Osteocyte (in vitro differentiated cells): ENCODE measurements at regions not wholly inside any gene's neighbourhood (a gene's known extent, or its start where the extent isn't known, plus 50 kb on each side); places are given as distances from the start of the nearest gene placed in this dataset.

Experiments
- DNase-seq: peaks from one replicate; pipeline ENCODE4 v3.0.0; 2021; ENCODE audit warnings: mixed read lengths; ENCODE audit not compliant: unreplicated experiment; ENCODE audit errors: extremely low spot score
- H3K27ac Mint-ChIP-seq: one replicate; pipeline ENCODE4 v1.8.0; 2021; ENCODE audit warnings: mild to moderate bottlenecking, mixed read lengths; ENCODE audit not compliant: unreplicated experiment
- H3K27me3 Mint-ChIP-seq: one replicate; pipeline ENCODE4 v1.8.0; 2021; ENCODE audit warnings: mixed read lengths; ENCODE audit not compliant: unreplicated experiment
- H3K36me3 Mint-ChIP-seq: one replicate; pipeline ENCODE4 v1.8.0; 2021; ENCODE audit warnings: mixed read lengths; ENCODE audit not compliant: unreplicated experiment
- H3K4me1 Mint-ChIP-seq: one replicate; pipeline ENCODE4 v1.8.0; 2021; ENCODE audit warnings: mixed read lengths; ENCODE audit not compliant: unreplicated experiment
- H3K4me3 Mint-ChIP-seq: one replicate; pipeline ENCODE4 v1.8.0; 2021; ENCODE audit warnings: mild to moderate bottlenecking, moderate library complexity, mixed read lengths; ENCODE audit not compliant: unreplicated experiment
- H3K9me3 Mint-ChIP-seq: one replicate; pipeline ENCODE4 v1.8.0; 2021; ENCODE audit warnings: mixed read lengths; ENCODE audit not compliant: unreplicated experiment
- CTCF ChIP-seq: fragments of 200-600 bp; sonication (generic); IDR thresholded peaks from 2 replicates; pipeline ENCODE4 v1.5.0; 2021; ENCODE audit warnings: antibody characterized with exemption, mild to moderate bottlenecking, moderate library complexity

GRCh38 chr5:29994519-29994918, 1199.0 kb upstream of the CDH6 start:
- Mint-ChIP-seq H3K4me1 (no peaks in the 10 kb centered on the region), H3K27me3 (peaks cover 74% of the 10 kb centered on the region), H3K4me3 (no peak overlapping the region), H3K27ac (no peak overlapping the region), H3K9me3 (no peaks in the 10 kb centered on the region), H3K36me3 (peaks cover 2% of the 10 kb centered on the region)
- DNase-seq, result no peak
- no peak for TF ChIP-seq CTCF

GRCh38 chr5:29993286-29993685, 1200.2 kb upstream of the CDH6 start:
- no peaks in the 10 kb centered on the region for H3K4me1 Mint-ChIP-seq
- no peak for DNase-seq
- no peak overlapping the region for H3K4me3 Mint-ChIP-seq
- no peak for TF ChIP-seq CTCF
- no peak overlapping the region for H3K27ac Mint-ChIP-seq
- H3K36me3 Mint-ChIP-seq, result peaks cover 2% of the 10 kb centered on the region
- no peaks in the 10 kb centered on the region for H3K9me3 Mint-ChIP-seq
- peaks cover 75% of the 10 kb centered on the region for H3K27me3 Mint-ChIP-seq

GRCh38 chr5:29992248-29992647, 1201.2 kb upstream of the CDH6 start:
- H3K4me1 Mint-ChIP-seq, result no peaks in the 10 kb centered on the region
- no peak for TF ChIP-seq CTCF
- H3K27me3 Mint-ChIP-seq, result peaks cover 77% of the 10 kb centered on the region
- DNase-seq, result no peak
- H3K4me3 Mint-ChIP-seq, result no peak overlapping the region
- peaks cover 2% of the 10 kb centered on the region for H3K36me3 Mint-ChIP-seq
- H3K27ac Mint-ChIP-seq, result no peak overlapping the region
- H3K9me3 Mint-ChIP-seq, result no peaks in the 10 kb centered on the region

GRCh38 chr5:29990681-29991080, 1202.8 kb upstream of the CDH6 start:
- Mint-ChIP-seq H3K27ac (no peak overlapping the region), H3K4me1 (no peaks in the 10 kb centered on the region), H3K27me3 (peaks cover 77% of the 10 kb centered on the region), H3K4me3 (no peak overlapping the region), H3K9me3 (no peaks in the 10 kb centered on the region), H3K36me3 (no peaks in the 10 kb centered on the region)
- TF ChIP-seq CTCF, result no peak
- DNase-seq, result no peak

GRCh38 chr5:29984156-29984540, 1209.3 kb upstream of the CDH6 start:
- TF ChIP-seq CTCF, result no peak
- H3K36me3 Mint-ChIP-seq, result no peaks in the 10 kb centered on the region
- H3K4me3 Mint-ChIP-seq, result no peak overlapping the region
- peaks cover 67% of the 10 kb centered on the region for H3K27me3 Mint-ChIP-seq
- H3K4me1 Mint-ChIP-seq, result no peaks in the 10 kb centered on the region
- DNase-seq, result no peak
- H3K27ac Mint-ChIP-seq, result no peak overlapping the region
- H3K9me3 Mint-ChIP-seq, result no peaks in the 10 kb centered on the region
